ACHN (cell line): ENCODE measurements at regions not wholly inside any gene's neighbourhood (a gene's known extent, or its start where the extent isn't known, plus 50 kb on each side); places are given as distances from the start of the nearest gene placed in this dataset.
A peak's percentile ranks its signal among the peaks of the same experiment; 100 is the strongest.
"Not testable (repeated sequence)": the region's sequence is repeated elsewhere in the genome, so short reads cannot be mapped to it uniquely, and the experiment has no call there.

ENCODE experiments used
- DNase-seq: peaks from one replicate; pipeline ENCODE4 v3.0.0-alpha.2; 2015
- in situ Hi-C: cut with HindIII; loops from 2 replicates; pipeline ENCODE4 v1.10.0; 2017; ENCODE audit warnings: low sequenced_read_pairs, low pct_ligation_motif_present, low pct_unique_long_range_greater_than_20kb

- DNase-seq = no peak
- in situ Hi-C loops = no loop called here
These were observed 50.5 kb upstream of the FOXP2 start for GRCh38 chr7:114364151-114364550.

GRCh38 chr7:114363292-114363691 is 51.3 kb upstream of the FOXP2 start:
- in situ Hi-C loops = no loop called here
- no peak for DNase-seq

GRCh38 chr7:114358911-114359310 is 55.7 kb upstream of the FOXP2 start:
- no peak for DNase-seq
- in situ Hi-C loops = no loop called here

GRCh38 chr7:114356133-114356532 is 58.5 kb upstream of the FOXP2 start:
- DNase-seq = no peak

GRCh38 chr7:114354306-114354705 is 60.3 kb upstream of the FOXP2 start:
- in situ Hi-C loops = no loop called here
- no peak for DNase-seq

More at GRCh38 chr7:114356133-114356532, 58.5 kb upstream of the FOXP2 start:
- in situ Hi-C loops = no loop called here

- peak; percentile 26 for DNase-seq
- in situ Hi-C loops = no loop called here
These were observed 69.1 kb upstream of the FOXP2 start for GRCh38 chr7:114345494-114345893.

- in situ Hi-C loops = no loop called here
- no peak for DNase-seq
These were observed 70.5 kb upstream of the FOXP2 start for GRCh38 chr7:114343949-114344708.

- in situ Hi-C loops = no loop called here
- DNase-seq = no peak
These were observed 72.0 kb upstream of the FOXP2 start for GRCh38 chr7:114342431-114343179.

GRCh38 chr7:114341648-114342047 is 73.0 kb upstream of the FOXP2 start:
- in situ Hi-C loops = no loop called here

GRCh38 chr7:114334989-114335388 is 79.6 kb upstream of the FOXP2 start:
- in situ Hi-C loops = no loop called here
- no peak for DNase-seq

More at GRCh38 chr7:114341648-114342047, 73.0 kb upstream of the FOXP2 start:
- no peak for DNase-seq

- in situ Hi-C loops, DNase-seq: not testable (repeated sequence)
These were observed 85.2 kb upstream of the FOXP2 start for GRCh38 chr7:114329458-114329857.

- in situ Hi-C loops = no loop called here
- no peak for DNase-seq
These were observed 97.0 kb upstream of the FOXP2 start for GRCh38 chr7:114317450-114318098.

GRCh38 chr7:114312649-114313048 is 102.0 kb upstream of the FOXP2 start:
- DNase-seq = no peak
- in situ Hi-C loops = no loop called here

- in situ Hi-C loops = no loop called here
- DNase-seq = peak; percentile 15
These were observed 104.1 kb upstream of the FOXP2 start for GRCh38 chr7:114310345-114311110.

- DNase-seq = no peak
- in situ Hi-C loops = no loop called here
These were observed 104.9 kb upstream of the FOXP2 start for GRCh38 chr7:114309729-114310128.

- no peak for DNase-seq
- in situ Hi-C loops = no loop called here
These were observed 111.3 kb upstream of the FOXP2 start for GRCh38 chr7:114303301-114303700.

- in situ Hi-C loops = no loop called here
- no peak for DNase-seq
These were observed 111.8 kb upstream of the FOXP2 start for GRCh38 chr7:114302858-114303257.

GRCh38 chr7:114298011-114298410 is 116.6 kb upstream of the FOXP2 start:
- DNase-seq = no peak
- in situ Hi-C loops = no loop called here

- in situ Hi-C loops = no loop called here
- DNase-seq = no peak
These were observed 117.5 kb upstream of the FOXP2 start for GRCh38 chr7:114297121-114297520.
